ENCODE measurements at regions not wholly inside any gene's neighbourhood (a gene's known extent, or its start where the extent isn't known, plus 50 kb on each side); places are given as distances from the start of the nearest gene placed in this dataset.

GRCh38 chr1:242854466-242854865, 330.0 kb upstream of the PLD5 start:
- H3K27me3 ChIP-seq (replicated peaks in 2 of 5; ENCODE audit: control insufficient read depth in 4 of 5, insufficient read depth in 5 of 5, low read length in 4 of 5), result no peaks in the 10 kb centered on the region
- H3K4me1 ChIP-seq (ENCODE audit: control extremely low read depth in 1 of 4, control insufficient read depth in 4 of 4, insufficient read depth in 4 of 4, low read length in 3 of 4), result no peaks in the 10 kb centered on the region
- H3K4me3 ChIP-seq (ENCODE audit: control insufficient read depth in 1 of 7, extremely low read depth in 1 of 7, insufficient read depth in 4 of 7, low read depth in 2 of 7, low read length in 6 of 7), result no peak overlapping the region
- H3K9me3 ChIP-seq (ENCODE audit: control extremely low read depth in 1 of 5, control insufficient read depth in 4 of 5, insufficient read depth in 2 of 5, low read depth in 1 of 5, low read length in 4 of 5), result no peaks in the 10 kb centered on the region
- no peak for DNase-seq
- ChIA-PET CTCF (no interaction called here), POLR2A (no interaction called here)
- H3K36me3 ChIP-seq (ENCODE audit: control insufficient read depth in 4 of 4, insufficient read depth in 4 of 4, low read length in 3 of 4), result no peaks in the 10 kb centered on the region
- H3K27ac ChIP-seq (ENCODE audit: insufficient read depth in 1 of 2, low read depth in 1 of 2, low read length in 2 of 2, poor library complexity in 1 of 2, severe bottlenecking in 2 of 2), result no peak overlapping the region
- 100% methylated on average over 1 of the region's 3 CpGs for WGBS (ENCODE audit: insufficient coverage)

- Histone ChIP-seq H3K36me3 (ENCODE audit: control insufficient read depth in 4 of 4, insufficient read depth in 4 of 4, low read length in 3 of 4) (no peaks in the 10 kb centered on the region), H3K27ac (ENCODE audit: insufficient read depth in 1 of 2, low read depth in 1 of 2, low read length in 2 of 2, poor library complexity in 1 of 2, severe bottlenecking in 2 of 2) (no peak overlapping the region), H3K4me3 (ENCODE audit: control insufficient read depth in 1 of 7, extremely low read depth in 1 of 7, insufficient read depth in 4 of 7, low read depth in 2 of 7, low read length in 6 of 7) (no peak overlapping the region), H3K27me3 (replicated peaks in 2 of 5; ENCODE audit: control insufficient read depth in 4 of 5, insufficient read depth in 5 of 5, low read length in 4 of 5) (no peaks in the 10 kb centered on the region), H3K9me3 (ENCODE audit: control extremely low read depth in 1 of 5, control insufficient read depth in 4 of 5, insufficient read depth in 2 of 5, low read depth in 1 of 5, low read length in 4 of 5) (no peaks in the 10 kb centered on the region), H3K4me1 (ENCODE audit: control extremely low read depth in 1 of 4, control insufficient read depth in 4 of 4, insufficient read depth in 4 of 4, low read length in 3 of 4) (no peaks in the 10 kb centered on the region)
- peak; percentile 5 to 44 (median 40) for DNase-seq
- POLR2A ChIA-PET, result no interaction called here
- CTCF ChIA-PET, result interaction anchor here (1.1 kb wide), 1 partner anchor 177 kb away, joined by 3 read pairs; no protein-coding TSS in a partner anchor
- WGBS (ENCODE audit: insufficient coverage), result 80% methylated on average over 1 of the region's 3 CpGs
Measured at GRCh38 chr1:242847390-242847993, 323.0 kb upstream of the PLD5 start.

GRCh38 chr1:242842094-242842493, 317.6 kb upstream of the PLD5 start:
- H3K9me3 ChIP-seq (ENCODE audit: control extremely low read depth in 1 of 5, control insufficient read depth in 4 of 5, insufficient read depth in 2 of 5, low read depth in 1 of 5, low read length in 4 of 5), result no peaks in the 10 kb centered on the region
- H3K36me3 ChIP-seq (ENCODE audit: control insufficient read depth in 4 of 4, insufficient read depth in 4 of 4, low read length in 3 of 4), result no peaks in the 10 kb centered on the region
- ChIA-PET POLR2A (no interaction called here), CTCF (no interaction called here)
- 0% methylated on average over 1 of the region's 1 CpG for WGBS (ENCODE audit: insufficient coverage)
- no peaks in the 10 kb centered on the region for H3K4me1 ChIP-seq (ENCODE audit: control extremely low read depth in 1 of 4, control insufficient read depth in 4 of 4, insufficient read depth in 4 of 4, low read length in 3 of 4)
- H3K27me3 ChIP-seq (replicated peaks in 2 of 5; ENCODE audit: control insufficient read depth in 4 of 5, insufficient read depth in 5 of 5, low read length in 4 of 5), result no peaks in the 10 kb centered on the region
- no peak overlapping the region for H3K4me3 ChIP-seq (ENCODE audit: control insufficient read depth in 1 of 7, extremely low read depth in 1 of 7, insufficient read depth in 4 of 7, low read depth in 2 of 7, low read length in 6 of 7)
- H3K27ac ChIP-seq (ENCODE audit: insufficient read depth in 1 of 2, low read depth in 1 of 2, low read length in 2 of 2, poor library complexity in 1 of 2, severe bottlenecking in 2 of 2), result no peak overlapping the region
- peak in 1 of 3 donors; percentile 2 for DNase-seq

- Histone ChIP-seq H3K27me3 (replicated peaks in 2 of 5; ENCODE audit: control insufficient read depth in 4 of 5, insufficient read depth in 5 of 5, low read length in 4 of 5) (no peaks in the 10 kb centered on the region), H3K27ac (ENCODE audit: insufficient read depth in 1 of 2, low read depth in 1 of 2, low read length in 2 of 2, poor library complexity in 1 of 2, severe bottlenecking in 2 of 2) (no peak overlapping the region), H3K4me1 (ENCODE audit: control extremely low read depth in 1 of 4, control insufficient read depth in 4 of 4, insufficient read depth in 4 of 4, low read length in 3 of 4) (no peaks in the 10 kb centered on the region), H3K36me3 (ENCODE audit: control insufficient read depth in 4 of 4, insufficient read depth in 4 of 4, low read length in 3 of 4) (no peaks in the 10 kb centered on the region), H3K4me3 (ENCODE audit: control insufficient read depth in 1 of 7, extremely low read depth in 1 of 7, insufficient read depth in 4 of 7, low read depth in 2 of 7, low read length in 6 of 7) (no peak overlapping the region), H3K9me3 (ENCODE audit: control extremely low read depth in 1 of 5, control insufficient read depth in 4 of 5, insufficient read depth in 2 of 5, low read depth in 1 of 5, low read length in 4 of 5) (no peaks in the 10 kb centered on the region)
- DNase-seq, result no peak
- CTCF ChIA-PET, result no interaction called here
- POLR2A ChIA-PET, result no interaction called here
- WGBS (ENCODE audit: insufficient coverage), result 97% methylated on average over 9 of the region's 12 CpGs
Measured at GRCh38 chr1:242839101-242839500, 314.6 kb upstream of the PLD5 start.

- H3K4me1 ChIP-seq (ENCODE audit: control extremely low read depth in 1 of 4, control insufficient read depth in 4 of 4, insufficient read depth in 4 of 4, low read length in 3 of 4), result no peaks in the 10 kb centered on the region
- H3K27me3 ChIP-seq (replicated peaks in 2 of 5; ENCODE audit: control insufficient read depth in 4 of 5, insufficient read depth in 5 of 5, low read length in 4 of 5), result no peaks in the 10 kb centered on the region
- POLR2A ChIA-PET, result no interaction called here
- DNase-seq, result no peak
- CTCF ChIA-PET, result no interaction called here
- H3K9me3 ChIP-seq (ENCODE audit: control extremely low read depth in 1 of 5, control insufficient read depth in 4 of 5, insufficient read depth in 2 of 5, low read depth in 1 of 5, low read length in 4 of 5), result no peaks in the 10 kb centered on the region
- 37% methylated on average over 4 of the region's 4 CpGs for WGBS (ENCODE audit: insufficient coverage)
- H3K4me3 ChIP-seq (ENCODE audit: control insufficient read depth in 1 of 7, extremely low read depth in 1 of 7, insufficient read depth in 4 of 7, low read depth in 2 of 7, low read length in 6 of 7), result no peak overlapping the region
- no peak overlapping the region for H3K27ac ChIP-seq (ENCODE audit: insufficient read depth in 1 of 2, low read depth in 1 of 2, low read length in 2 of 2, poor library complexity in 1 of 2, severe bottlenecking in 2 of 2)
- no peaks in the 10 kb centered on the region for H3K36me3 ChIP-seq (ENCODE audit: control insufficient read depth in 4 of 4, insufficient read depth in 4 of 4, low read length in 3 of 4)
Measured at GRCh38 chr1:242836423-242836822, 311.9 kb upstream of the PLD5 start.

- peaks cover 0 to 3% (median 0%) of the 10 kb centered on the region in 5 experiments for H3K27me3 ChIP-seq (replicated peaks in 2 of 5; ENCODE audit: control insufficient read depth in 4 of 5, insufficient read depth in 5 of 5, low read length in 4 of 5)
- ChIA-PET POLR2A (no interaction called here), CTCF (no interaction called here)
- H3K27ac ChIP-seq (ENCODE audit: insufficient read depth in 1 of 2, low read depth in 1 of 2, low read length in 2 of 2, poor library complexity in 1 of 2, severe bottlenecking in 2 of 2), result no peak overlapping the region
- no peaks in the 10 kb centered on the region for H3K4me1 ChIP-seq (ENCODE audit: control extremely low read depth in 1 of 4, control insufficient read depth in 4 of 4, insufficient read depth in 4 of 4, low read length in 3 of 4)
- 60% methylated on average over 3 of the region's 4 CpGs for WGBS (ENCODE audit: insufficient coverage)
- H3K36me3 ChIP-seq (ENCODE audit: control insufficient read depth in 4 of 4, insufficient read depth in 4 of 4, low read length in 3 of 4), result no peaks in the 10 kb centered on the region
- no peak for DNase-seq
- H3K9me3 ChIP-seq (ENCODE audit: control extremely low read depth in 1 of 5, control insufficient read depth in 4 of 5, insufficient read depth in 2 of 5, low read depth in 1 of 5, low read length in 4 of 5), result no peaks in the 10 kb centered on the region
- H3K4me3 ChIP-seq (ENCODE audit: control insufficient read depth in 1 of 7, extremely low read depth in 1 of 7, insufficient read depth in 4 of 7, low read depth in 2 of 7, low read length in 6 of 7), result no peak overlapping the region
Measured at GRCh38 chr1:242828828-242829227, 304.3 kb upstream of the PLD5 start.

- Histone ChIP-seq H3K36me3 (ENCODE audit: control insufficient read depth in 4 of 4, insufficient read depth in 4 of 4, low read length in 3 of 4) (no peaks in the 10 kb centered on the region), H3K27me3 (replicated peaks in 2 of 5; ENCODE audit: control insufficient read depth in 4 of 5, insufficient read depth in 5 of 5, low read length in 4 of 5) (peaks cover 0 to 3% (median 0%) of the 10 kb centered on the region in 5 experiments), H3K9me3 (ENCODE audit: control extremely low read depth in 1 of 5, control insufficient read depth in 4 of 5, insufficient read depth in 2 of 5, low read depth in 1 of 5, low read length in 4 of 5) (no peaks in the 10 kb centered on the region), H3K4me3 (ENCODE audit: control insufficient read depth in 1 of 7, extremely low read depth in 1 of 7, insufficient read depth in 4 of 7, low read depth in 2 of 7, low read length in 6 of 7) (no peak overlapping the region), H3K4me1 (ENCODE audit: control extremely low read depth in 1 of 4, control insufficient read depth in 4 of 4, insufficient read depth in 4 of 4, low read length in 3 of 4) (no peaks in the 10 kb centered on the region), H3K27ac (ENCODE audit: insufficient read depth in 1 of 2, low read depth in 1 of 2, low read length in 2 of 2, poor library complexity in 1 of 2, severe bottlenecking in 2 of 2) (no peak overlapping the region)
- POLR2A ChIA-PET, result no interaction called here
- CTCF ChIA-PET, result no interaction called here
- 91% methylated on average over 7 of the region's 7 CpGs for WGBS (ENCODE audit: insufficient coverage)
- DNase-seq, result no peak
Measured at GRCh38 chr1:242828199-242828598, 303.7 kb upstream of the PLD5 start.
